ENCODE measurements at regions not wholly inside any gene's neighbourhood (a gene's known extent, or its start where the extent isn't known, plus 50 kb on each side); places are given as distances from the start of the nearest gene placed in this dataset.
A peak's percentile ranks its signal among the peaks of the same experiment; 100 is the strongest.

DNA sequence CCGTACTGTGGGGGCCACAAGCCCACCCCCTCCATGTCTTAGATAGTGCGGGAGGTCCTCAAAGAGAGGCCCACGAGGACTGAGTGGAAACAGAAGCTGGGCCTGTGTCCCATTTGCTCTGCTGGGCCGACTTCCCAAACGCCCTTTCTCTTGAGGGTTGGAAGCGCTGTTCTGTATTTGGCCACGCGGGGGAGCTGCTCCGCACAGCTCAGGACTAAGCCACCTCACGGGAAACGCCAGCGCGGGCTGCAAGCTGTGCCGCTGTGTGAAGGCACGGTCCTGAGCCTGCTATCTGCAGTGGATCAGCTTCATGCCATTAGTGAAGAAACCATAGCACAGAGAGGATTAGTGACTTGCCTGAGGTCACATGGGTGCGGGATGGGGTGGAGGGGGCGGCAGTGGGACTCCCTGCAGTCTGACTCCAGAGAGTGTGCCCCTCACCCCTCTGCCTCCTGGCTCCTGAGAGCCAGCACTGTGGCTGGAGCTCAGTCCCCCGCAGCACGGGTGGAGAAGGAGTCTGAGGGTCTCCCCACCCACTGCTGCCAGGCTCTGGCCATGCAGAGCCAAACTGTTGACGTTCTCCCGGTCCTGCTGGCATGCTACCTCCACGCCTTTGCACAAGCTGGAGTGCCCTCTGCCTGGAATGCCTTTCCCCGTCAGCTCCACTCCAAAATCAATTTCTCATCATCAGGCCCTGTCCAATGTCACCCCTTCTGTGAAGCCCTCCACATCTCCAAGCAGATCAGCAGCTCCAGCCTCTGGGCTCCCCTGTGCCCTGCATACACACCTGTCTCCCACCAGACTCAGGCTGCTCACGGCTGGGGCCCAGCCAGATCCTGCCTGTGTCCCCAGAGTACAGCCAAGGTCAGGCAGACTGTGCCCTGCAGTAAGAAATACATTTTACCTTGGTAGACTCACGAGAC, 51.5 kb upstream of the LRRC32 start:
- TF ChIP-seq, protein P1, sequence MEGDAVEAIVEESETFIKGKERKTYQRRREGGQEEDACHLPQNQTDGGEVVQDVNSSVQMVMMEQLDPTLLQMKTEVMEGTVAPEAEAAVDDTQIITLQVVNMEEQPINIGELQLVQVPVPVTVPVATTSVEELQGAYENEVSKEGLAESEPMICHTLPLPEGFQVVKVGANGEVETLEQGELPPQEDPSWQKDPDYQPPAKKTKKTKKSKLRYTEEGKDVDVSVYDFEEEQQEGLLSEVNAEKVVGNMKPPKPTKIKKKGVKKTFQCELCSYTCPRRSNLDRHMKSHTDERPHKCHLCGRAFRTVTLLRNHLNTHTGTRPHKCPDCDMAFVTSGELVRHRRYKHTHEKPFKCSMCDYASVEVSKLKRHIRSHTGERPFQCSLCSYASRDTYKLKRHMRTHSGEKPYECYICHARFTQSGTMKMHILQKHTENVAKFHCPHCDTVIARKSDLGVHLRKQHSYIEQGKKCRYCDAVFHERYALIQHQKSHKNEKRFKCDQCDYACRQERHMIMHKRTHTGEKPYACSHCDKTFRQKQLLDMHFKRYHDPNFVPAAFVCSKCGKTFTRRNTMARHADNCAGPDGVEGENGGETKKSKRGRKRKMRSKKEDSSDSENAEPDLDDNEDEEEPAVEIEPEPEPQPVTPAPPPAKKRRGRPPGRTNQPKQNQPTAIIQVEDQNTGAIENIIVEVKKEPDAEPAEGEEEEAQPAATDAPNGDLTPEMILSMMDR (optimal IDR thresholded peaks at IDR 0.05 in 1 of 3, IDR thresholded peaks at IDR 0.05 in 1 of 3, conservative IDR thresholded peaks at IDR 0.05 in 1 of 3; ENCODE audit: extremely low read depth in 1 of 3, insufficient read depth in 2 of 3, low read length in 3 of 3): peak; percentile 91 to 94 (median 92)
- TF ChIP-seq EZH2 (IDR thresholded peaks at IDR 0.05; ENCODE audit: low read length): no peak

All from keratinocyte (primary cell).